ENCODE measurements at regions not wholly inside any gene's neighbourhood (a gene's known extent, or its start where the extent isn't known, plus 50 kb on each side); places are given as distances from the start of the nearest gene placed in this dataset.

GRCh38 chr3:96072226-96072625, 742.2 kb upstream of the EPHA6 start:
- Histone ChIP-seq H3K4me1 (ENCODE audit: control insufficient read depth in 1 of 2, insufficient read depth in 2 of 2, low read length in 2 of 2) (no peaks in the 10 kb centered on the region), H3K27ac (ENCODE audit: low read length) (no peak overlapping the region), H3K4me3 (ENCODE audit: low read depth in 1 of 2, low read length in 2 of 2) (no peak overlapping the region), H3K27me3 (ENCODE audit: low read depth, low read length) (no peaks in the 10 kb centered on the region), H3K9me3 (ENCODE audit: control insufficient read depth in 1 of 2, low read length in 2 of 2) (peaks cover 0 to 10% of the 10 kb centered on the region in 2 donors), H3K36me3 (ENCODE audit: control insufficient read depth in 1 of 2, insufficient read depth in 2 of 2, low read length in 2 of 2) (no peaks in the 10 kb centered on the region)

DNA sequence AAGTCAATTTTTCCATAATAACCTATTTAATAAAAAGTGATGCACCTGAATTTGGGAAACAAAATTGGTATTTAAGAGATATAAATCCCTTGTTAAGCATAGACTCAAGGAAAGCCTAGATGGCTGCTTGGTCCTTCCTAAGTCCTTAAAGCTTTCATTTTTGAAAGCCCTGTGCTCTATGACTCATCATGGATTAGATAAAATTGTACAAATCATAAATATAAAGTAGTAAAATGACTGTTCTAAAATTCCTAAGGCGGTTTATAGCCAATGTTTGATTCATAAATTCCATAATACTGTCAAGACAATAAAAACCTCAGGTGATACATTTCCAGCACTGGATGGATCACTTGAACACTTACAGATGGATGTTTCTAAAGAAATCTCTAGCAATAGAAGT, 730.8 kb upstream of the EPHA6 start:
- Histone ChIP-seq H3K27ac (ENCODE audit: low read length) (no peak overlapping the region), H3K4me3 (ENCODE audit: low read depth in 1 of 2, low read length in 2 of 2) (no peak overlapping the region), H3K4me1 (ENCODE audit: control insufficient read depth in 1 of 2, insufficient read depth in 2 of 2, low read length in 2 of 2) (no peaks in the 10 kb centered on the region), H3K9me3 (ENCODE audit: control insufficient read depth in 1 of 2, low read length in 2 of 2) (no peaks in the 10 kb centered on the region), H3K36me3 (ENCODE audit: control insufficient read depth in 1 of 2, insufficient read depth in 2 of 2, low read length in 2 of 2) (no peaks in the 10 kb centered on the region), H3K27me3 (ENCODE audit: low read depth, low read length) (no peaks in the 10 kb centered on the region)

GRCh38 chr3:96086018-96086417, 728.4 kb upstream of the EPHA6 start:
- peaks cover 0 to under 1% of the 10 kb centered on the region in 2 donors for H3K9me3 ChIP-seq (ENCODE audit: control insufficient read depth in 1 of 2, low read length in 2 of 2)
- no peak overlapping the region for H3K4me3 ChIP-seq (ENCODE audit: low read depth in 1 of 2, low read length in 2 of 2)
- no peaks in the 10 kb centered on the region for H3K36me3 ChIP-seq (ENCODE audit: control insufficient read depth in 1 of 2, insufficient read depth in 2 of 2, low read length in 2 of 2)
- no peaks in the 10 kb centered on the region for H3K27me3 ChIP-seq (ENCODE audit: low read depth, low read length)
- H3K4me1 ChIP-seq (ENCODE audit: control insufficient read depth in 1 of 2, insufficient read depth in 2 of 2, low read length in 2 of 2) = no peaks in the 10 kb centered on the region
- H3K27ac ChIP-seq (ENCODE audit: low read length) = no peak overlapping the region

DNA sequence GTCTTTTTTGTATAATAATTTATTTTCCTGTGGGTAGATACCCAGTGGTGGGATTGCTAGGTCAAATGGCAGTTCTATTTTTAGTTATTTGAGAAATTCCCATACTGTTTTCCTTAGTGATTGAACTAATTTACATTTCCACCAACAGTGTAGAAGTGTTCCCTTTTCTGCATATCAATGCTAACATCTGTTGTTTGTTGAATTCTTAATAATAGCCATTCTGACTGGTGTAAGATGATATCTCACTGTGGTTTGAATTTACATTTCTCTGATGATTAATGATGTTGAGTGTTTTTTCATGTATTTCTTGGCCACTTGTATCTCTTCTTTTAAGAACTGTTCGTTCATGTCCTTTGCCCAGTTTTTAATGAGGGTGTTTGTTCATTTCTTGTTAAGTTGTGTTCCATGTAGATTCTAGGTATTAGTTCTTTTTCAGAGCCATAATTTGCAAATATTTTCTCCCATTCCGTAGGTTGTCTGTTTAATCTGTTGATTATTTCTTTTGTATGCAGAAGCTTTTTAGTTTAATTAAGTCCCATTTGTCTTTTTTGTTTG, 713.3 kb upstream of the EPHA6 start:
- H3K27me3 ChIP-seq (ENCODE audit: low read depth, low read length) = no peaks in the 10 kb centered on the region
- H3K36me3 ChIP-seq (ENCODE audit: control insufficient read depth in 1 of 2, insufficient read depth in 2 of 2, low read length in 2 of 2) = no peaks in the 10 kb centered on the region
- H3K9me3 ChIP-seq (ENCODE audit: control insufficient read depth in 1 of 2, low read length in 2 of 2) = no peaks in the 10 kb centered on the region
- no peak overlapping the region for H3K27ac ChIP-seq (ENCODE audit: low read length)
- H3K4me1 ChIP-seq (ENCODE audit: control insufficient read depth in 1 of 2, insufficient read depth in 2 of 2, low read length in 2 of 2) = no peaks in the 10 kb centered on the region
- no peak overlapping the region for H3K4me3 ChIP-seq (ENCODE audit: low read depth in 1 of 2, low read length in 2 of 2)

DNA sequence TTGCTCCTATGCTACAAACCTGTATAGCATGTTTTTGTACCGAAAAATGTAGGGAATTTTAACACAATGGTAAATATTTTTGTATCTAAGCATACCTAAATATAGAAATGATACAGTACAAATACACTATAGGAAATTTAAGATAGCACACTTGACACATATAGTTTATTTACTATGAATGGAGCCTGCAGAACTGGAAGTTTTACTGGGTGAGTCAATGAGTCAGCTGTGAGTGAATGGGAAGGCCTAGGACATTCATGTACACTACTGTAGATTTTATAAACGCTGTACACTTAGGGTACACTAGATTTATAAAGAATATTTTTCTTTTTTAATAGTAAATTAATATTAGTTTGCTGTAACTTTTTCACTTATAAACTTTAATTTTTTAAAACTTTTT, 707.7 kb upstream of the EPHA6 start:
- H3K27me3 ChIP-seq (ENCODE audit: low read depth, low read length) = no peaks in the 10 kb centered on the region
- no peaks in the 10 kb centered on the region for H3K9me3 ChIP-seq (ENCODE audit: control insufficient read depth in 1 of 2, low read length in 2 of 2)
- H3K4me1 ChIP-seq (ENCODE audit: control insufficient read depth in 1 of 2, insufficient read depth in 2 of 2, low read length in 2 of 2) = no peaks in the 10 kb centered on the region
- no peaks in the 10 kb centered on the region for H3K36me3 ChIP-seq (ENCODE audit: control insufficient read depth in 1 of 2, insufficient read depth in 2 of 2, low read length in 2 of 2)
- H3K27ac ChIP-seq (ENCODE audit: low read length) = no peak overlapping the region
- H3K4me3 ChIP-seq (ENCODE audit: low read depth in 1 of 2, low read length in 2 of 2) = no peak overlapping the region
